ENCODE measurements at regions not wholly inside any gene's neighbourhood (a gene's known extent, or its start where the extent isn't known, plus 50 kb on each side); places are given as distances from the start of the nearest gene placed in this dataset.

DNA sequence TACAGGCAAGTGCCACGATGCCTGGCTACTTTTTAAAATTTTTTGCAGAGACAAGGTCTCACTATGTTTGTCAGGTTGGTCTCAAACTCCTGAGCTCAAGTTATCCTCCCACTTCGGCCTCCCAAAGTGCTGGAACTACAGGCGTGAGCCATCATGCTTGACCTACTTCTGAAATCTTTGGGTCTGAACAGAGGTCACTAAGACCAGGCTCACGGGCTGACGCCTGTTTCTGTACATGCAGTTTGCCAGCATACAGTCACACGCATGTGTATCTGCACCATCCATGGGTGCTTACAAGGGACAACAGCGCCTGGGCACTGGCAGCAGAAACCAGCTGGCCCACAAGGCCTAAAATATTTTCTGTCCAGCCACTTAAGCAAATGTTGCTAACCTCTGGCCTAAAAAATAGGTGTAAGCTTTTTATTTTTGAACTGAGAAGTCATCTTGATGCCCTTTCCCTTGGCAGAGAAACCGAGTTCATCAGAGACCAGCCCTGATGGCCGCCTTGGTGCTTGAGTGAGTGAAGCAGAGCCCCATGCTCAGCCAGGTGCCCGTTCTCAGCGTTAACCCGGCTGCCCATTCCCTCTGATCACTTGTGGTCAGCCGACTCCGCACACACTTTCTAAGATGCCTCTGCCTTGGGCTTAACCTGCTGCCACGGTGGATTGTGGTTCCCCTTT is 425.2 kb downstream of the OCA2 start:
- no CpG with 5 or more reads among the region's 15 CpGs for WGBS (ENCODE audit: insufficient coverage, insufficient read length)

DNA sequence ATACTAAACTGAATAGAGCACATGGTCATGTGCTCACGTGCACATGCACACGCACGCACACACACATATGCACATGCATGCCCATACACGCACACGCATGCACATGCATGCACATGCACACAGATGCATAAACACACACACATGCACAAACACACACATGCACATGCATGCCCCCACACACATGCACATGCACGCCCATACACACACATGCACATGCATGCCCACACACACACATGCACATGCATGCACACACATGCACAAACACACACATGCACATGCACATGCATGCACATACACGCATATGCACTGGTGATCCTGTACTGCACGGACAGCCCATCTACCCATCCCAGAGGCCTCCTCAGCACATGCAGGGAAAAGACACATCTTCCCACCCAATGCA is 426.6 kb downstream of the OCA2 start:
- WGBS (ENCODE audit: insufficient coverage, insufficient read length), result no CpG with 5 or more reads among the region's 8 CpGs

More for the DNA sequence above, 425.2 kb downstream of the OCA2 start:
- no peaks in the 10 kb centered on the region for H3K36me3 ChIP-seq (ENCODE audit: control insufficient read depth, insufficient read depth, low read length)
- peaks cover 1% of the 10 kb centered on the region; the same call in 1 of the 2 replicates for H3K9me3 ChIP-seq (ENCODE audit: control insufficient read depth, insufficient read depth, low read length)
- no peak overlapping the region for H3K4me3 ChIP-seq (ENCODE audit: low read length)
- 0 out of 2 replicates have a peak, but pooled peaks cover 2% of the 10 kb centered on the region for H3K4me1 ChIP-seq (ENCODE audit: control insufficient read depth, insufficient read depth, low read length)
- no peak overlapping the region for H3K27ac ChIP-seq (ENCODE audit: low read length)
- DNase-seq (ENCODE audit: low read depth, low spot score), result no peak
- H3K27me3 ChIP-seq (ENCODE audit: control insufficient read depth, insufficient read depth, low read length), result no peaks in the 10 kb centered on the region

DNA sequence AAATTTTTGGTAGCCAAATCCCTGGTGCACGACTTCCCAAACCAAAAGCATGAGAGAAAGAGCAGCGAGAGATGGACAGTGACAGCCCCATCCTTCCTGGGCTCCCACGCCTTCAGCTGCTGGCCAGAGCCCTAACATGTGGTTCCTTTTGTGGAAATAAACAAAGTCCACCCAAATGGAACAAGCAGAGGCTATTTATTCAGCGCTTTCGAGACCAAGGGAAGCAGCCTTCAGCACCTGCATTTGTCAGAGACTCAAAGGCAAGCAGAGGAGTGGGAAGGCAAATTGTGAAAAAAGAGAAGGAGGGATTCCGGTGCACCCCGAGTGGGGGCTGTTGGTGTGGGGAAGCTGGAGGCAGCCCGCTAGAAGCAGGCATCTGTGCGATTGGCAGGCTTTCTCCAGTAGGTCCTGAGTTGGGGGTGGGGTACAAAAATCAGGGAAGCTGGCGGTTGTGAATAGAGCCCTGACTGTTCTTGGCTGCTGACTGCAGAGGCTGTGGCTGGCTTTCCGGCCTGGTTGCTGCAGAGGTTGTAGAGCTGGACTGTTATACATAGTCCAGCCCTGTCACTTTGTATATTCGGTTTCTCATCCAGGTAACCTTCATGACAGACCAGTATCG is 427.2 kb downstream of the OCA2 start:
- no peak overlapping the region for H3K27ac ChIP-seq (ENCODE audit: low read length)
- no peak for DNase-seq (ENCODE audit: low read depth, low spot score)
- 0 out of 2 replicates have a peak, but pooled peaks cover 2% of the 10 kb centered on the region for H3K4me1 ChIP-seq (ENCODE audit: control insufficient read depth, insufficient read depth, low read length)
- H3K4me3 ChIP-seq (ENCODE audit: low read length), result no peak overlapping the region
- H3K36me3 ChIP-seq (ENCODE audit: control insufficient read depth, insufficient read depth, low read length), result no peaks in the 10 kb centered on the region
- no CpG with 5 or more reads among the region's 13 CpGs for WGBS (ENCODE audit: insufficient coverage, insufficient read length)
- no peaks in the 10 kb centered on the region for H3K27me3 ChIP-seq (ENCODE audit: control insufficient read depth, insufficient read depth, low read length)
- peaks cover 1% of the 10 kb centered on the region; the same call in 1 of the 2 replicates for H3K9me3 ChIP-seq (ENCODE audit: control insufficient read depth, insufficient read depth, low read length)

More for the DNA sequence above, 426.6 kb downstream of the OCA2 start:
- H3K27ac ChIP-seq (ENCODE audit: low read length), result no peak overlapping the region
- H3K4me3 ChIP-seq (ENCODE audit: low read length), result no peak overlapping the region
- H3K27me3 ChIP-seq (ENCODE audit: control insufficient read depth, insufficient read depth, low read length), result no peaks in the 10 kb centered on the region
- 0 out of 2 replicates have a peak, but pooled peaks cover 2% of the 10 kb centered on the region for H3K4me1 ChIP-seq (ENCODE audit: control insufficient read depth, insufficient read depth, low read length)
- H3K36me3 ChIP-seq (ENCODE audit: control insufficient read depth, insufficient read depth, low read length), result no peaks in the 10 kb centered on the region
- peaks cover 1% of the 10 kb centered on the region; the same call in 1 of the 2 replicates for H3K9me3 ChIP-seq (ENCODE audit: control insufficient read depth, insufficient read depth, low read length)
- DNase-seq (ENCODE audit: low read depth, low spot score), result no peak

DNA sequence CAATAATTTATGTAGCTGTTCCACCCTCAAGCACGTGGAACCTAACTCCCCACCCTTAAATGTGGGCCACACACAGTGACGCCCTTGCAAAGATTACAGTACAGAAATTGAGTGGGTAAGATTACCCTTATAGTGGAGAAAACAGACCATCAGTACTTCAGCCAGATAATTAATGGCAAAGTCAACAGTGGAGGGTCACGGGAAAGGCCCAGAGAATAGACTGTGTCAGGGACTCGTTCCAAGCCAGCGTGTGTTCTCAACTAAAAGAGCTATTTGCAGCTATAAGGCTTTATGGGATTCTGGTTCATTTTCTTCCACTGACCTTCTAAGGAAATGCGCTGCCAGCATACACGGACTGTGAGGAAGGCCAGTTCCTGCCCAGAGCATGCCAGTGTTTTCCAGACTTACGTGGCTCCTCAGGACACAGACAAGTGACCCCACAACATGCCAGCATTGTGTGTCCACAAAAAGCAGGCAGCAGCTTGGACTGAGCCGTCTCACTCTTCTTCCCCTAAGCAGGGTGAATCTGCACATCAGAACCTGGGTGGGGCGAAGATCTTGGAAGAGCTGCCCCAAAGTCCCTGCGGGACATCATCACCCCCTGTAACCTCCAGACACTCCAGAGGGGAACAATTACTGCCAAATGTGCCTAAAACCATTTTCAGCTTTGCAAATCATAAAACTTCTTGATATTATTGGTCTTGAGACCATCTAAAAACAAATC is 428.5 kb downstream of the OCA2 start:
- Histone ChIP-seq H3K4me1 (ENCODE audit: control insufficient read depth, insufficient read depth, low read length) (0 out of 2 replicates have a peak, but pooled peaks cover 2% of the 10 kb centered on the region), H3K9me3 (ENCODE audit: control insufficient read depth, insufficient read depth, low read length) (peaks cover 1% of the 10 kb centered on the region; the same call in 1 of the 2 replicates), H3K36me3 (ENCODE audit: control insufficient read depth, insufficient read depth, low read length) (no peaks in the 10 kb centered on the region), H3K27ac (ENCODE audit: low read length) (no peak overlapping the region), H3K4me3 (ENCODE audit: low read length) (no peak overlapping the region), H3K27me3 (ENCODE audit: control insufficient read depth, insufficient read depth, low read length) (no peaks in the 10 kb centered on the region)
- no CpG with 5 or more reads among the region's 11 CpGs for WGBS (ENCODE audit: insufficient coverage, insufficient read length)
- no peak for DNase-seq (ENCODE audit: low read depth, low spot score)

DNA sequence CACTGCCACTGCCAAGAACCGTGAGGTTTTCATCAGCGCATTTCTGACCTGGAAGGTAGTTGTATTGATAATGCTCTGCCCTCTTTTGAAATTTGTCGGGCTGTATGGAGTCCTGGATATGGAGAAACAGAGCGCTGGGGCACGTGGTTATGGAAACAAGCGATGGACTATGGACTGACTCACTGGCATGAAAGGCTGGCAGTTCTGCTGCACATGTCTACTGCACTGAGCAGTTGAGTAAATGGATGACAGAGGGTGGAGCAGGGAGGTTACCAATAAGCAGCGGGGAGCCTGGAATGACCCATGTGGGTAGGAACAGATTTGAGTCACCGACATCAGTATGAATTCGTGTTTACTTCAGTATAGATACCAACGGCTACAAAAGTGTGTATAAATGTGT is 429.5 kb downstream of the OCA2 start:
- no peak overlapping the region for H3K27ac ChIP-seq (ENCODE audit: low read length)
- no peak for DNase-seq (ENCODE audit: low read depth, low spot score)
- H3K9me3 ChIP-seq (ENCODE audit: control insufficient read depth, insufficient read depth, low read length), result peaks cover 1% of the 10 kb centered on the region; the same call in 1 of the 2 replicates
- no CpG with 5 or more reads among the region's 10 CpGs for WGBS (ENCODE audit: insufficient coverage, insufficient read length)
- H3K4me1 ChIP-seq (ENCODE audit: control insufficient read depth, insufficient read depth, low read length), result 0 out of 2 replicates have a peak, but pooled peaks cover 2% of the 10 kb centered on the region
- H3K4me3 ChIP-seq (ENCODE audit: low read length), result no peak overlapping the region
- H3K27me3 ChIP-seq (ENCODE audit: control insufficient read depth, insufficient read depth, low read length), result no peaks in the 10 kb centered on the region
- no peaks in the 10 kb centered on the region for H3K36me3 ChIP-seq (ENCODE audit: control insufficient read depth, insufficient read depth, low read length)

DNA sequence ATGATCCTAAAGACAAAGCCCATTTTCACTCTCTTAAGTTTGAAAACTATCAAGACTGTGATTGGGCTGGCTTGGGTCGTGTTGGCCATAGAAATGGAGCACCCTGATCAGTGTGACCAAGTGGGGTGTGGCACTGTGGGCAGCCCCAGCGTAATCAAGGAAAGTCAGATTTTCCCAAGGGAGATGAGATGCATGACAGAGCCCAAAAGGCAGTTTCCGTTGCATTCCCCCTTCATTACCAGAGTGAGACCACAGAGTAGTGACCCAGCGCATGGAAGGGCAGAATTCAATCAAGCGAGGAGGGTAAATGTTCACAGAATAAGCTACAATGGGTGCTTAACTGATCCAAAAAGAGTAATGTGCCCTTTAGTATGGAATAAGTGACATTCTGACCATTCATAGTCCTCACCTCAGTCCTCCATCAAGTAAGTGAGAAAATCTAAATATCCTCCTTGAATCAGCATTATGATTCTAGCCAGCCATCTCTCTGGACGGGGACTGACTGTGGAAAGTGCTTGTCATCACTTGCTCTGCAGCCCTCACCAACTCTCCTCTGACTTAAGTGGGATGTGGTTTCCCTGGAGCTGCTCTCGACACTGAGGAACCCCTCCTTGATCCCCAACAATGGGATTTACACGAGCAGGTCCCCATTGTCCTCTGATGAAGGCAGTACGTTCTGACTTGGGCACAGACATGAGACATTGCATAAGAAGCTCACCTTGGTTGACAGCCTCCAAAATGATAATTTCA is 430.5 kb downstream of the OCA2 start:
- H3K27me3 ChIP-seq (ENCODE audit: control insufficient read depth, insufficient read depth, low read length), result no peaks in the 10 kb centered on the region
- WGBS (ENCODE audit: insufficient coverage, insufficient read length), result no CpG with 5 or more reads among the region's 9 CpGs
- no peaks in the 10 kb centered on the region for H3K36me3 ChIP-seq (ENCODE audit: control insufficient read depth, insufficient read depth, low read length)
- no peak for DNase-seq (ENCODE audit: low read depth, low spot score)
- H3K9me3 ChIP-seq (ENCODE audit: control insufficient read depth, insufficient read depth, low read length), result peaks cover 1% of the 10 kb centered on the region; the same call in 1 of the 2 replicates
- H3K27ac ChIP-seq (ENCODE audit: low read length), result no peak overlapping the region
- H3K4me1 ChIP-seq (ENCODE audit: control insufficient read depth, insufficient read depth, low read length), result 0 out of 2 replicates have a peak, but pooled peaks cover 2% of the 10 kb centered on the region
- no peak overlapping the region for H3K4me3 ChIP-seq (ENCODE audit: low read length)

DNA sequence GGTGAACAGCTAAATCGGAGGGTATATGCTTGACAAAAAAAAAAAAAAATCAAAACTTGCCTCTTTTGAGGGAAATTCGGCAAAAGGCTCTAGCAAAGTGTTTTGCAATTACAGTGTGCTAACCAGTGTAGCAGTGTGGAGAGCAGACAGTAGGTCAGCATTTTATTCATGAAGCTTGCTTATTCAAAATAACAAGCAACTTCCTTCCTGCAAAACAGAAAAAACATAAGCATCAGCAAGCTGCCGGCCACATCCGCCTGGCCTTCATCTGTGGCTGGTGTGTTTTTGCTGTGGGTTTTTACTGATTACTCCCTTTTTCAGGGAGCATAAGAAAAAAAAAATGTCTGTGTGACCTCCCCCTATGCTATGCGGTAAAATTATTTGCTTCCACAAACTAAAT is 434.1 kb downstream of the OCA2 start:
- no CpG with 5 or more reads among the region's 5 CpGs for WGBS (ENCODE audit: insufficient coverage, insufficient read length)
- H3K4me1 ChIP-seq (ENCODE audit: control insufficient read depth, insufficient read depth, low read length), result no peaks in the 10 kb centered on the region

DNA sequence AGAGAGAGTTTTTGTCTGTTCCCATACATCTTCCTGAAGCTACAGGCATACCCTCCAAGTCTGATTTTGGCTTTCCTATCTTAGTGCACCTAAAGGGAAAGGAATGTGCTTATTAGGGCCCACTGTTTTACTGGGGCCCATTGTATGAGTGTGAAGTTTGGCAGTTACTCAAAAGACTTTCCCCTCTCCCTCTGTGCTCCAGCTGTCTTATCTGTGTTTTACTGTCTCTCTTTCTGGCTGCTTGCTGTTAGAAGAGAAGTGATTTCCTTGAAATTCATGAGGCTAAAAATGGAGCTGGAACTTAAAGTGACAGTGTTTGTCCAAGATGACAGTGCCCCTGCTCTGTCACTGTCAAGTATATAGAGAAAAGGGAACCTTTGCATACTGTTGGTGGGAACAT is 436.2 kb downstream of the OCA2 start:
- no peaks in the 10 kb centered on the region for H3K4me1 ChIP-seq (ENCODE audit: control insufficient read depth, insufficient read depth, low read length)

More for the DNA sequence above, 434.1 kb downstream of the OCA2 start:
- Histone ChIP-seq H3K27ac (ENCODE audit: low read length) (no peak overlapping the region), H3K27me3 (ENCODE audit: control insufficient read depth, insufficient read depth, low read length) (no peaks in the 10 kb centered on the region), H3K36me3 (ENCODE audit: control insufficient read depth, insufficient read depth, low read length) (no peaks in the 10 kb centered on the region), H3K4me3 (ENCODE audit: low read length) (no peak overlapping the region), H3K9me3 (ENCODE audit: control insufficient read depth, insufficient read depth, low read length) (peaks cover 1% of the 10 kb centered on the region; the same call in 1 of the 2 replicates)
- DNase-seq (ENCODE audit: low read depth, low spot score), result no peak

DNA sequence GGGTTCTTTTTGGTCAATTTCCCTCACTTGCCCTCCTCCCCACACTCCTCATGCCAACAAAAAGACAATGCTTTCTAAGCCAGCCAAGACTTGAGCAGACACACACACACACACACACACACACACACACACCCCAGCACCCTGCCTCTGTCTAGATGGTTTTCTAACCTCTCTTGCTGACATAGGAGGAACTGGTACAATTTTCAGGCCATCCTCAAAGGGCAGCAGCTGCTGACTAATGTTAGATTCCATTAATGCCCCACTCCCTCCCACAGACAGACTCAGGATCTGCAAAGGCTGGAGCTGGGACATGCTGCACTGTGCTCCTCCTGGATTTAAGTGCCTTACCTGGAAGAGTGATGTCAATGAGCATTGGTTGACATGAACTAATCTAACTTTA is 438.4 kb downstream of the OCA2 start:
- DNase-seq (ENCODE audit: low read depth, low spot score), result no peak
- Histone ChIP-seq H3K27ac (ENCODE audit: low read length) (no peak overlapping the region), H3K4me3 (ENCODE audit: low read length) (no peak overlapping the region), H3K27me3 (ENCODE audit: control insufficient read depth, insufficient read depth, low read length) (no peaks in the 10 kb centered on the region), H3K36me3 (ENCODE audit: control insufficient read depth, insufficient read depth, low read length) (no peaks in the 10 kb centered on the region), H3K4me1 (ENCODE audit: control insufficient read depth, insufficient read depth, low read length) (no peaks in the 10 kb centered on the region), H3K9me3 (ENCODE audit: control insufficient read depth, insufficient read depth, low read length) (no peaks in the 10 kb centered on the region)

More for the DNA sequence above, 436.2 kb downstream of the OCA2 start:
- H3K9me3 ChIP-seq (ENCODE audit: control insufficient read depth, insufficient read depth, low read length), result no peaks in the 10 kb centered on the region
- no peak overlapping the region for H3K27ac ChIP-seq (ENCODE audit: low read length)
- H3K36me3 ChIP-seq (ENCODE audit: control insufficient read depth, insufficient read depth, low read length), result no peaks in the 10 kb centered on the region
- H3K27me3 ChIP-seq (ENCODE audit: control insufficient read depth, insufficient read depth, low read length), result no peaks in the 10 kb centered on the region
- no peak overlapping the region for H3K4me3 ChIP-seq (ENCODE audit: low read length)
- DNase-seq (ENCODE audit: low read depth, low spot score), result no peak
